ENCODE measurements at regions not wholly inside any gene's neighbourhood (a gene's known extent, or its start where the extent isn't known, plus 50 kb on each side); places are given as distances from the start of the nearest gene placed in this dataset.

DNA sequence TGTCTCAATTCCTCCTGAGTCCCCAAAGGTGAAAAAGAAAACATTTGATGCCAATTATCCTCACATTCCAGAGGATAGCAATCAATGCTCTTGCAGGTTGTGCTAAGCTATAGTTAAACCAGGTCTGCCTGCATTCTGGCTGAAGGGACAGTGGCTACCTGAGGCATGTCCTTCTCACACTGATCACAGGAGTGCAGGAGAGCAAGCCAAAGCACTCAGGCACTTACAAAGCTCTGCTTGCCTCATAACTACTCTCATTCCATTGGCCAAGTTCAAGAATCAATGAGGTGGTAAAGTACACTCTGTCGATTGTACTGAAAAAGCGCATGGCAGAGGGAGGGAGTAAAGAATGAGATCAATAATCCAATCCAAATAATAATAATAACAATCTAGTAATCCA lies 342.0 kb upstream of the PPP2R3A start:
- no CpG with 5 or more reads among the region's 2 CpGs for WGBS (ENCODE audit: insufficient coverage, insufficient read length)
- no peaks in the 10 kb centered on the region for H3K36me3 ChIP-seq (ENCODE audit: control insufficient read depth, insufficient read depth, low read length)

DNA sequence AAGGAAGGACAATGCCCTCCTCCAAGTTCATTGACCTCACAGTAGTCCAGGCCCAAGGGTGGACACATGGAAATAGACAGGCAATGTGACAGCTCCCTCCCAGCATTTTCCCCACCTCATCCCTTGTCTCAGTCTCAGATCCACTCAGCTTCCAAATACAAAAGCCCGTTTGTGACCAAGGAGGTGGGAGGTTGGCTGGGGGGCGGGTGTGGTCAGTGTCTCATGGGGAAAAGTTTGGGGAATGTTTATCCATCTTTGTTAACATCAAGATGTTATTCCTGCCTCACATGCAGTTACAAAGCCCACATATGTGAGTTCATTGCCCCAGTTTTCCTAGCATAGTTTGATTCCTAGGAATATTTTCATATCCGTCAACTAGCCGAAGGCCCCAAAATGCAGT lies 338.5 kb upstream of the PPP2R3A start:
- no peaks in the 10 kb centered on the region for H3K4me1 ChIP-seq (ENCODE audit: control insufficient read depth, insufficient read depth, low read length)
- H3K9me3 ChIP-seq (ENCODE audit: control insufficient read depth, insufficient read depth, low read length) = no peaks in the 10 kb centered on the region
- no peaks in the 10 kb centered on the region for H3K27me3 ChIP-seq (ENCODE audit: control insufficient read depth, insufficient read depth, low read length)
- no peak overlapping the region for H3K4me3 ChIP-seq (ENCODE audit: low read length)
- no peaks in the 10 kb centered on the region for H3K36me3 ChIP-seq (ENCODE audit: control insufficient read depth, insufficient read depth, low read length)
- WGBS (ENCODE audit: insufficient coverage, insufficient read length) = no CpG with 5 or more reads among the region's 4 CpGs
- no peak overlapping the region for H3K27ac ChIP-seq (ENCODE audit: low read length)
- no peak for DNase-seq (ENCODE audit: low read depth, low spot score)

More for the DNA sequence above, 342.0 kb upstream of the PPP2R3A start:
- DNase-seq (ENCODE audit: low read depth, low spot score) = no peak
- H3K27me3 ChIP-seq (ENCODE audit: control insufficient read depth, insufficient read depth, low read length) = no peaks in the 10 kb centered on the region
- no peaks in the 10 kb centered on the region for H3K9me3 ChIP-seq (ENCODE audit: control insufficient read depth, insufficient read depth, low read length)
- H3K4me3 ChIP-seq (ENCODE audit: low read length) = no peak overlapping the region
- no peaks in the 10 kb centered on the region for H3K4me1 ChIP-seq (ENCODE audit: control insufficient read depth, insufficient read depth, low read length)
- no peak overlapping the region for H3K27ac ChIP-seq (ENCODE audit: low read length)

DNA sequence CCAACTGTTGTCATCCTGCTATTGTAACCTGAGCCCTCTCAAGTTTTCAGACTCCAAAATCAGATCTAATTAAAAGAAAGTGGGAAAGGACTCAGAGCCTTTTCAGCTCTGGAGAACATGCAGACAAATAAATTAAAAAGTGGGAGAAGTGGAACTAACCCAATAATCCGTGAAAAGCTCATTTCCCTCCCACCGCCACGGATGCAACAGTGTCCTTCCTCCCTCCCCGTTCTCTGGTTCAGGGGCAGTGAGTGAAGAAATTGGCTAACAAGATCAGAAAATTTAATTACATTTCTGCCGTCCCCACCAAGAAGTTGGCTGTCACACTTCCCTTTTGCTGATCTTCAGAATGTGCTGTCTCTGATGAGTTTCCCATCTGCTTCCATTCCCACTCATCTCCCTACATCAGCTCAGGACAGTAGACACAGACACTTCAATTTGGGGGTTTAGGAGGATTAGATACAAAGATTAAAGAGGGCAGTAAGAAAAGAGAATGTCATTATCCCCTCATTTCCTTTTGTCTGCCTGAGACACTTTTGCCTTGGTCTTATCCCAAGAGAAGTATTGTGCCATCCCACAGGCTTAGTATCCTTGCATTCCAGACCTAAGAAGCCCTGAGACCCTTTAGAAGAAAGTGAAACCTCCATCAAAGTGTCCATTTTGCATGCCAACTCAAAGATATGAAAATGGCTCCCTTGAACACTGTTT lies 335.7 kb upstream of the PPP2R3A start:
- no peaks in the 10 kb centered on the region for H3K27me3 ChIP-seq (ENCODE audit: control insufficient read depth, insufficient read depth, low read length)

DNA sequence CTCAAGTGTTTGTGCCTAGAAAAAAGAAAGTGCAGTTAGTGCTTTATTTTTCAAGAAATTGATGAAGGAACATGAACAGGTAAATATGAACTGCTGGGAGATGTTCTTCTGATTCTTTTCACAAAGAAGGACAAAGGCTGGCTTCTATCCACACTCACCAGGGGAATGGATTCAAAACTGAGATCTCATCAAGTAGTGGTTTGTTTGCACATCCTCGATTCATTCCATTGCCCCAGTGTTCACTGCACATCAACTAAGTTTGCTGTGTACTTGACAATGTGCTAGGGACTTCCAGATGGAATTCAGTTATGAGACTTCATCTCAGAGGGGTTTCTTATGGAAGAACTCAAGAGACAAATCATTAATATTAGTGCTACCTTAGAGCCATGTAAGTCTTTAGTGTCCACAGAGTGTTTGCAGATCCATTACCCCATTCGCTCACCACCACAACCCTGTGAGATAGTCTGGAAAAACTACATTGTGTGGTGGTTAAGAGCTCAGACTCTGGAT lies 332.9 kb upstream of the PPP2R3A start:
- DNase-seq (ENCODE audit: low read depth, low spot score) = no peak
- Histone ChIP-seq H3K27me3 (ENCODE audit: control insufficient read depth, insufficient read depth, low read length) (no peaks in the 10 kb centered on the region), H3K4me1 (ENCODE audit: control insufficient read depth, insufficient read depth, low read length) (no peaks in the 10 kb centered on the region), H3K9me3 (ENCODE audit: control insufficient read depth, insufficient read depth, low read length) (no peaks in the 10 kb centered on the region), H3K36me3 (ENCODE audit: control insufficient read depth, insufficient read depth, low read length) (no peaks in the 10 kb centered on the region), H3K4me3 (ENCODE audit: low read length) (no peak overlapping the region), H3K27ac (ENCODE audit: low read length) (no peak overlapping the region)
- WGBS (ENCODE audit: insufficient coverage, insufficient read length) = no CpG with 5 or more reads among the region's 2 CpGs

More for the DNA sequence above, 335.7 kb upstream of the PPP2R3A start:
- H3K4me1 ChIP-seq (ENCODE audit: control insufficient read depth, insufficient read depth, low read length) = no peaks in the 10 kb centered on the region
- no peak overlapping the region for H3K27ac ChIP-seq (ENCODE audit: low read length)
- WGBS (ENCODE audit: insufficient coverage, insufficient read length) = no CpG with 5 or more reads among the region's 5 CpGs
- H3K36me3 ChIP-seq (ENCODE audit: control insufficient read depth, insufficient read depth, low read length) = no peaks in the 10 kb centered on the region
- no peak overlapping the region for H3K4me3 ChIP-seq (ENCODE audit: low read length)
- no peak for DNase-seq (ENCODE audit: low read depth, low spot score)
- no peaks in the 10 kb centered on the region for H3K9me3 ChIP-seq (ENCODE audit: control insufficient read depth, insufficient read depth, low read length)

DNA sequence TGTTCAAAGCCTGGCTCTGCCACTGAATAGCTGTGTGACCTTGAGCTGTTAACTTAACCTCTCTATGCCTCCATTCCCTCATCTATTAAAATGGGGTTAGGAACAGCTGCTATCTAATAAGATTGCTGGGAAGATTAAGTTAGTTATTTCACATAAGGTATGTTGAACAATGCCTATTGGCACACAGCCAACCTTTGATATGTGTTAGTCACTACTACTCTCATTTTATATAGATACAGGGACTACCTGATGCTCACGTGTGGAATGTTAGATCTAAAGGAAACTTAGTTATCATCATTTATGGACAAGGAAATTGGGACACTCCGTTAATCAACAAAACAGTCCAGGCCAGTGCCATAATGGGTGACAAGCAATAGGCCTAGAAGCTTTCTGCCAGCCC lies 332.4 kb upstream of the PPP2R3A start:
- WGBS (ENCODE audit: insufficient coverage, insufficient read length) = no CpG with 5 or more reads among the region's 2 CpGs
- Histone ChIP-seq H3K27ac (ENCODE audit: low read length) (no peak overlapping the region), H3K27me3 (ENCODE audit: control insufficient read depth, insufficient read depth, low read length) (no peaks in the 10 kb centered on the region)

DNA sequence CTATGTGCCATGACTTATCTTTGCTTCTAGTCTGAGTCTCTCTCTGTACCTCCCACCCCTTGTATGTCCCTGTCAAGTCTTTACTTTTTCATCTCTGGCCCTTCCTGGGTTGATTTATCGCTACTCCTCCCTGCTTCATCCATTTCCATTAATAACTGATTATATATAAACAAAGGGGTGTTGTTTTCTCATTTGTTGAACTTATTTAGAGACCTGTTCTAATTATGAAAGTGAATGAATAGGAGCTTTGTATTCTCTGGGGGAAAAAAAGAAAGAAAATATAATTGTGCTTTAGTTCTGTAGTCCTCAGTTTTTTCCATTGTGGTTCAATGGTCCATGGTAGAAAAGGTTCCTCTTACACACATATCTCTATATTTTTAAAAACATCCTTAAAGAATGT lies 328.9 kb upstream of the PPP2R3A start:
- H3K9me3 ChIP-seq (ENCODE audit: control insufficient read depth, insufficient read depth, low read length) = no peaks in the 10 kb centered on the region
- no CpG with 5 or more reads among the region's 1 CpG for WGBS (ENCODE audit: insufficient coverage, insufficient read length)
- no peak overlapping the region for H3K27ac ChIP-seq (ENCODE audit: low read length)
- no peak overlapping the region for H3K4me3 ChIP-seq (ENCODE audit: low read length)
- no peak for DNase-seq (ENCODE audit: low read depth, low spot score)
- no peaks in the 10 kb centered on the region for H3K4me1 ChIP-seq (ENCODE audit: control insufficient read depth, insufficient read depth, low read length)
- H3K27me3 ChIP-seq (ENCODE audit: control insufficient read depth, insufficient read depth, low read length) = no peaks in the 10 kb centered on the region
- H3K36me3 ChIP-seq (ENCODE audit: control insufficient read depth, insufficient read depth, low read length) = no peaks in the 10 kb centered on the region

More for the DNA sequence above, 332.4 kb upstream of the PPP2R3A start:
- no peaks in the 10 kb centered on the region for H3K36me3 ChIP-seq (ENCODE audit: control insufficient read depth, insufficient read depth, low read length)
- H3K4me3 ChIP-seq (ENCODE audit: low read length) = no peak overlapping the region
- H3K4me1 ChIP-seq (ENCODE audit: control insufficient read depth, insufficient read depth, low read length) = no peaks in the 10 kb centered on the region
- H3K9me3 ChIP-seq (ENCODE audit: control insufficient read depth, insufficient read depth, low read length) = no peaks in the 10 kb centered on the region
- no peak for DNase-seq (ENCODE audit: low read depth, low spot score)

DNA sequence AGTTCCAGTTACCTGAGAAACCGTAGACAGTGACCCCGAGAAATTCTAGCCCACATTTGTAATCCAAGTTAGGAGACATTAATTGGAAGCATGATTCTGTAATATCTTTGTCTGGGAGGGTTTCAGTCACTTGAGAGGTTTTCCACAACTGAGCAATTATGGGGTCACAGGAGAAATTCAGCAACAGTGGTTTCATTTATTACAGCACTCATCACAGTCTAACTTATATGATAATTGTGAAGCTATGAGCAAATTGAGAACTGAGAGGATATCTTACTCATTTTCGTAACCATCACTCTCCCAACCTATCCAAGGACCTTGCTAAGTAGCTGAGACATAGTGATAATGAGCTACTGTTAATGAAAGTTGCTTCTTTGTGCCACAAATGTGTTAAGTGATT lies 328.5 kb upstream of the PPP2R3A start:
- no CpG with 5 or more reads among the region's 3 CpGs for WGBS (ENCODE audit: insufficient coverage, insufficient read length)
- Histone ChIP-seq H3K4me3 (ENCODE audit: low read length) (no peak overlapping the region), H3K27ac (ENCODE audit: low read length) (no peak overlapping the region), H3K4me1 (ENCODE audit: control insufficient read depth, insufficient read depth, low read length) (no peaks in the 10 kb centered on the region), H3K27me3 (ENCODE audit: control insufficient read depth, insufficient read depth, low read length) (no peaks in the 10 kb centered on the region), H3K9me3 (ENCODE audit: control insufficient read depth, insufficient read depth, low read length) (no peaks in the 10 kb centered on the region), H3K36me3 (ENCODE audit: control insufficient read depth, insufficient read depth, low read length) (no peaks in the 10 kb centered on the region)
- DNase-seq (ENCODE audit: low read depth, low spot score) = no peak

DNA sequence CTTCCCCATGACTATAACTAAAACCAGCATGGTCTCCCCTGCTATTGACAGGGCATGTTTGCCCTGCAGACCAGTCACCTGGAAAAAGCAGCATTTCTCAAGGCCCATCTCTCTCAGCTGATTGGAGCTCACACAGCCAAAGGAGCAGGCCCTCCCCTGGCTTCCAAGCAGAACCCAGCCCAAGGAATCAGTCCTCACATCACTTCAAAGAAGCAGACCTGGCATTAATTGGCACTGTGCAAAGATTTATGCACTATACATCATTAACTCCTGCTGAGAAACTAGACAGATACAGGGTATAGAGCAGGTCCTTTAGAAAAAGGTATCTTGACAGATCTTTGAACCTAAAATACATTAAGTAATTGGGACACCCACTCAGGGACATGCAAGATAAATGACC lies 323.8 kb upstream of the PPP2R3A start:
- no peak overlapping the region for H3K4me3 ChIP-seq (ENCODE audit: low read length)
- H3K27me3 ChIP-seq (ENCODE audit: control insufficient read depth, insufficient read depth, low read length) = no peaks in the 10 kb centered on the region
- H3K9me3 ChIP-seq (ENCODE audit: control insufficient read depth, insufficient read depth, low read length) = no peaks in the 10 kb centered on the region
- no peak for DNase-seq (ENCODE audit: low read depth, low spot score)
- H3K27ac ChIP-seq (ENCODE audit: low read length) = no peak overlapping the region
- H3K36me3 ChIP-seq (ENCODE audit: control insufficient read depth, insufficient read depth, low read length) = no peaks in the 10 kb centered on the region
- no peaks in the 10 kb centered on the region for H3K4me1 ChIP-seq (ENCODE audit: control insufficient read depth, insufficient read depth, low read length)

DNA sequence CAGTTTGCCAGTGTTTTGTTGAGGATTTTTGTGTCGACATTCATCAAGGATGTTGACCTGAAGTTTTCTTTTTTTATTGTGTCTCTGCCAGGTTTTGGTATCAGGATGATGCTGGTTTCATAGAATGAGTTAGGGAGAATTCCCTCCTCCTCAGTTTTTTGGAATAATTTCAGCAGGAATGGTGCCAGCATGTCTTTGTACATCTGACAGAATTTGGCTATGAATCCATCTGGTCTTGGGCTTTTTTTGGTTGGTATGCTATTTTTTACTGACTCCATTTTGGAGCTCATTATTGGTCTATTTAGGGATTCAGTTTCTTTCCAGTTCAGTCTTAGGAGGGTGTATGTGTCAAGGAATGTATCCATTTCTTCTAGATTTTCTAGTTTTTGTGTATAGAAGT lies 320.0 kb upstream of the PPP2R3A start:
- Histone ChIP-seq H3K27me3 (ENCODE audit: control insufficient read depth, insufficient read depth, low read length) (no peaks in the 10 kb centered on the region), H3K27ac (ENCODE audit: low read length) (no peak overlapping the region), H3K4me1 (ENCODE audit: control insufficient read depth, insufficient read depth, low read length) (no peaks in the 10 kb centered on the region), H3K36me3 (ENCODE audit: control insufficient read depth, insufficient read depth, low read length) (no peaks in the 10 kb centered on the region), H3K4me3 (ENCODE audit: low read length) (no peak overlapping the region), H3K9me3 (ENCODE audit: control insufficient read depth, insufficient read depth, low read length) (no peaks in the 10 kb centered on the region)
- DNase-seq (ENCODE audit: low read depth, low spot score) = no peak
- no CpG with 5 or more reads among the region's 1 CpG for WGBS (ENCODE audit: insufficient coverage, insufficient read length)

DNA sequence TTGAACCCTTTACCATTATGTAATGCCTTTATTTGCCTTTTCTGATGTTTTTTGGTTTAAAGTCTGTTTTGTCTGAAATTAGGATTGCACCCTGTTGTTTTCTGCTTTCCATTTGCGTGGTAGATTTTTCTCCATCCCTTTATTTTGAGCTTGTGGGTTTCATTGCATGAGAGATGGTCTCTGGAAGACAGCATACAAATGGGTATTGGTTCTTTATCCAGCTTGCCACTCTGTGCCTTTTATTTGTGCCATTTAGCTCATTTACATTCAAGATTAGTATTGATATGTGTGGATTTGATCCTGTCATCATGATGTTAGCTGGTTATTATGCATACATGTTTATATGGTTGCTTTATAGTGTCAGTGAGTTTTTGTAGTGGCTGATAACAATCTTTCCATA lies 318.7 kb upstream of the PPP2R3A start:
- WGBS (ENCODE audit: insufficient coverage, insufficient read length) = no CpG with 5 or more reads among the region's 1 CpG
- Histone ChIP-seq H3K27ac (ENCODE audit: low read length) (no peak overlapping the region), H3K4me1 (ENCODE audit: control insufficient read depth, insufficient read depth, low read length) (no peaks in the 10 kb centered on the region), H3K4me3 (ENCODE audit: low read length) (no peak overlapping the region), H3K27me3 (ENCODE audit: control insufficient read depth, insufficient read depth, low read length) (no peaks in the 10 kb centered on the region), H3K9me3 (ENCODE audit: control insufficient read depth, insufficient read depth, low read length) (no peaks in the 10 kb centered on the region), H3K36me3 (ENCODE audit: control insufficient read depth, insufficient read depth, low read length) (no peaks in the 10 kb centered on the region)
- DNase-seq (ENCODE audit: low read depth, low spot score) = no peak

DNA sequence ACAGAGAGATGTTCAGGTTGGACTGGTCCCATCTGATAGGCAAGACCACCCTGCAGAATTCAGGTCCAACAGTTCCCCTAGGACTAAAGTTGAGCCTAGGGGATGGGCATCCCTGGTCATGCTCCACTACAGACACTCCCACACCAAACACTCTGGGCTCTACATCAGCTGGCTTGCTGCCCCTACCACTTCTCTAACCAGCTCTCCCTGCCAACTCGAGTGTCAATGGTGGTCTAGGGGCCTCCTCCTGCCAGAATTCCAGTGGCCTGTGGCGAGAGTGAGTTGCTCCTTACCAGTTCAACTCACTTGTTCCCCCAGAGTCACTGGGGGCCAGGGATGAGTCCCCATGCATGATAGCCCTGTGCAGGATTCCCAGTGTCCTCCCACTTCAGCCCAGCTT lies 316.2 kb upstream of the PPP2R3A start:
- no peaks in the 10 kb centered on the region for H3K36me3 ChIP-seq (ENCODE audit: control insufficient read depth, insufficient read depth, low read length)
- no peak overlapping the region for H3K4me3 ChIP-seq (ENCODE audit: low read length)
- no peak overlapping the region for H3K27ac ChIP-seq (ENCODE audit: low read length)
- no peaks in the 10 kb centered on the region for H3K9me3 ChIP-seq (ENCODE audit: control insufficient read depth, insufficient read depth, low read length)
- no peaks in the 10 kb centered on the region for H3K27me3 ChIP-seq (ENCODE audit: control insufficient read depth, insufficient read depth, low read length)
- DNase-seq (ENCODE audit: low read depth, low spot score) = no peak
- WGBS (ENCODE audit: insufficient coverage, insufficient read length) = no CpG with 5 or more reads among the region's 2 CpGs
- no peaks in the 10 kb centered on the region for H3K4me1 ChIP-seq (ENCODE audit: control insufficient read depth, insufficient read depth, low read length)
